HG03159 (cell line): ENCODE measurements at regions not wholly inside any gene's neighbourhood (a gene's known extent, or its start where the extent isn't known, plus 50 kb on each side); places are given as distances from the start of the nearest gene placed in this dataset.

Experiments
- ATAC-seq: cut with Tn5 transposase; IDR thresholded peaks from one replicate; pipeline ENCODE4 v1.9.1; 2021; ENCODE audit warnings: mild to moderate bottlenecking, moderate library complexity; ENCODE audit not compliant: unreplicated experiment

DNA sequence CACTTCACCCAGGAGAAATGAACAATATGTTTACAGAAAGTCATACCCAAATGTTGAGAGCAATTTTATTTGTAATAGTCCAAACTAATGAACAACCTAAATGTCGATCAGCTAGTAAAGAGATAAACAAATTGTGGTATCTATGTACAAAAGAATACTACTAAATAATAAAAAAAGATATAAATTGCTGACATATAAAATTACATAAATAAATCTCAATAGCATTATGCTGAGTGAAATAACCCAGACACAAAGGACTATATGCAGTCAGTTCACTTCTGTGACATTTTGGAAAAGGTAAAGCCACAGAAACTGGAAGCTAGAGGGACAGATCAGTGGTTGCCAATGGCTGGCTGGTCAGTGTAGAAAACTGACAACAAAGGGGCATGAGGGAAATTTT lies 346.0 kb upstream of the PCDH20 start:
- no peak for ATAC-seq

DNA sequence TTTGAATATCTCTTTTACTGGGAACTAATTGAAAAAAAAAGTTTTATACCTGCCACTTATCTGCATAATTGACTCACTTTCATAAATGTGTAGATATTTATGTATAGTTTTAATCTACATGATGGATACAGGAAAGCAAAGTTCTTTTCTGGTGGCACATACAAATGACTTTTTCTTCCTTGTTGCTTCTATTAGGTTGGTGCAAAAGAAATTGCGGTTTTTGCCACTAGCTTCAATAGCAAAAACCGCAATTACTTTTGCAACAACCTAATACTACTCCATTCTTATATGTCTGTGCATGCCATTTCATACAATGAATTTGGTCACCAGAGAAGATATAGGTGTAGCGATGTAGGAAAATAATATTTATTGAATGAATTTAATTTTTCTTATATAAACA lies 344.5 kb upstream of the PCDH20 start:
- ATAC-seq = no peak

DNA sequence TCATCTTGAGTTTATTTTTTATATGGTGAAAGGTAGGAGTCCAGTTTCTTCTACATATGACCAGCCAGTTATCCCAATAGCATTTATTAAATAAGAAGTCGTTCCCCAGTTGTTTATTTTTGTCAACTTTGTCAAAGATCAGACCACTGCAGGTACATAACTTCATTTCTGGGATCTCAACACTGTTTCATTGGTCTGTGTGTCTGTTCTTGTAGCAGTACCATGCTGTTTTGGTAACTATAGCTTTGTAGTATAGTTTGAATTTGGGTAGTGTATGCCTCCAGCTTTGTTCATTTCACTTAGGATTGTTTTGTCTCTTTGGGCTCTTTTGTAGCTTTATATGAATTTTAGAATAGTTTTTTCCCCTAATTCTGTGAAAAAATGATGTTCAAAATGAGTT lies 340.4 kb upstream of the PCDH20 start:
- ATAC-seq = no peak

DNA sequence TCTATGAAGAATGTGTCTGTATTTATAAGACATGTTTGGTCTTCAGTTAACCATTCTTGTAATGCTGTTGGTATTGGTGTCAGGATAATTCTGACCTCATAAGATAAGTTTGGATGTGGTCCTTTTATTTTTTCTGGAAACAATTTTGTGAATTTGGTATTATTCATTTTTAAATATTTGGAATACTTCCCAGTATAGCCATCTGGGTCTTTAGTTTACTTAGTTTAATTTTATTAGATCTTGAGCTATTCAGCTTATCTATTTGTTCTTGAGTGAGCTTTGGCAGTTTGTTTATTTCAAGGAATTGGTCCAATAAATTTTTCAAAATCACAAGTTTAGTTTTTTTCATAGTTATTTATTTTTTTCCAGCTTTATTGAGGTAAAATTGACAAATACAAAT lies 335.4 kb upstream of the PCDH20 start:
- no peak for ATAC-seq

DNA sequence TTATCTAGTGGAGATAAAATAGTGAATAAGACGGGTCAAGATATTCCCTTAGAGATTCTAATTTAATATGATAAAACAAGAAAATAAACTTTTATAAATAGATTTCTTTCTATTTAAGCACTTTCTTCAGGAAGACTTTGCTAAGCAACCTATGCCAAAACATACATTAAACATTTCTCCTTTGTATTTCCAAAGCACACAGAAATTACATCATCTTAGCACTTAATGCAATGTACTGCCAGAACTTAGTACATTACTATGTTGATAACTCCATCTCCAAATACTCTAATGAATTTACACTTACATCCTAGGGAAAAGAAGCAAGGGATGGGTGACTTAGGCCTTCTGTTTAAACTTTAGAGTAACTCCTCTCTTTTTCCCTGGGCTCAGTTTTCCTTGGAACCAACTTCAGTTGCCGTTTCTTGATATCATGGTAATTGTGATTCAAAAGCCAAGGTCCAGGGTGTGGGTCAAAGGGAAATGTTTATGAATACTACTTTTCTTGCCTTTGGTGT lies 322.6 kb upstream of the PCDH20 start:
- no peak for ATAC-seq

DNA sequence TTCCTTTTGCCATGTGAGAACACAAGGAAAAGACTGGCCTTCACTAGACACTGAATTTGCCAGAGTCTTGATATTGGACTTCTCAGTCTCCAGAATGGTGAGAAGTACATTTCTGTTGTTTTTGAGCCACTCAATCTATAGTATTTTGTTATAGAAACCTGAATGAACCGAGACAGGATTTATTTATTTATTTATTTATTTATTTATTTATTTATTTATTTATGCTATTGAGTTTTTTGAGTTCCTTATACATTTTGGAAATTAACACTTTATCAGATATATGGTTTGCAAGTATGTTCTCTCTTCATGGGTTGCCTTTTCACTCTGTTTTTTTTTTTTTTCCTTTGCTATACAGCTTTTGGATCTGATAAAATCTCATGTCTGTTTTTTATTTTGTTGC lies 319.0 kb upstream of the PCDH20 start:
- no peak for ATAC-seq

DNA sequence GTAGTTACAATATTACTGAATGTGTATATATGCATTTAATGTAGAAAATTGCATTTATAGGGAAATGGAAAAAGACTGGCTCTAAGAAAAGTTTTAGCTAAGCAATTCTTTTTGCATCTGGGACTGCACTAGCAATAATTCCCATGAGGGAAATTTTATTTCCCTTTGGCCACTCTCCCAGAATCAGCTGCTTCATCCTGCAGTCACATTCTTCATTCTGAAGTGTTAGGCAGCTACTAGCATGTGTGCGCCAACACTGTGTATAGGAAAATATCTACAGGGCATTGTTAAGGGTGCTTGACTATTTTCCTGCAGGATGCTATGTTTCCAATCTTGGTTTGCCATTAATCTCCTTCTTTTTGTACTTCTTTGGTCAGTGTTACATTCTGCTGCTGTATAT lies 312.8 kb upstream of the PCDH20 start:
- no peak for ATAC-seq

DNA sequence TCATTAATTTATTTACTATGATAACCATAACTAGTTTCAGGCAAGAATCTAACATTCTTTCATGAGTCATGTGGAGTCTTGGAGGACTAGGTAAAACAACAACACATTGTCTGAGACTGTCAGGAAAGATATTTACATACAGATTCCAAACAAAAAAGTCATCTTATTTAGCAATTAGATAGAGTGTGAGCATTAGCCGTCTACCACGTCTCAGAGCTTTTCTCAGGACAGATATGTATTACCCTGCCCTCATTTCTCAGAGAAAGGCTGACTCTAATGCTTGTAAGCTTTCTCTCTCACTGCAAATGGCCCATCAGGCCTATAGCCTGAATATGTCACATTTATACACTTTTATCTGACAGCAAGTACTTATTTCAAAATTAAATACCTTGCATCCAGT lies 312.1 kb upstream of the PCDH20 start:
- ATAC-seq = no peak

DNA sequence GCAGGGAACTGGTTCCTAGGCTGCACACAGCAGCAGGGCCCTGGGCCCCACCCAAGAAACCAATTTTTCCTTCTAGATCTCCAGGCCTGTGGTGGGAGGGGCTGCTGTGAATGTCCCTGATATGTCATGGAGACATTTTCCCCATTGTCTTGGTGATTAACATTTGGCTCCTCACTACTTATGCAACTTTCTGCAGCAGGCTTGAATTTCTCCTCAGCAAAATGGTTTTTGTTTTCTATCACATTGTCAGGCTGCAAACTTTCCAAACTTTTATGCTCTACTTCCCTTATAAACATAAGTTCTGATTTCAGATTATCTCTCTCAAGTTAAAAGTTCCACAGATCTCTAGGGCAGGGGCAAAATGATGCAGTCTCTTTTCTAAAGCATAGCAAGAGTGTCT lies 310.2 kb upstream of the PCDH20 start:
- ATAC-seq = no peak

DNA sequence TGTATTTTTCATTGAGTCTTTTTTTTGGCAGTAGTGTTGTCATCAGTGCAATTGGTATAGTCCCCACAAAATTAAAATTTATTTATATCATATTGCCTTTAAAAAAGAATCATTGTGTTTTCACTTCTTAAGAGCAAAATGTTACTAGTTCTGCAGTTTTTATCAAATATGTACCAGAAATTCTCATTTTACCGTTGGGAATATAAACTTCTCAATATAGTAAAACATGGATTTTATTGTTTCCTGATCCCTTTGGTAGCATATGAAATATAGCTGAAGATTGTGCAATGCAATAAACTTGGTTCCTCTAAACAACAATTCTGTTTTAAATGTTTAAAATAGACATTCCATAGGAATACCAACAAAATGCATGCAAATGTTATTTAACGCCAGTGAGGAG lies 306.5 kb upstream of the PCDH20 start:
- ATAC-seq = no peak

DNA sequence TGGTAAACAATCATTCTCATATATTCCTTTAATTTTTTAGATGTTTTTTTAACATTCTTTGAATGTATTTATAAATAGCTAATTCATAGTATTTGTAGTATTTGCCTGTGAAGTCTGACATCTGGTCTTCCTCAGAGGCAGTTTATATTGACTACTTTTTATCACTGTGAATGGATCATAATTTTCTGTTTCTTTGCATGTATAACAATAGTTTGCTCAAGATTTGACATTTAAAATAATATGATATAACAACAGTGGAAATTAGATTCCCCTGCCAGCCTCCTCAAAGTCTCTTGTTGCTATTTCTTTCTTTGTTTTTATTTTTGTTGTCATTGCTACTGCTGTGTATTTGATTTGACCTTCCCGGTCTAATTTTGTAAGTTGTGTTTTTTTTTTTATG lies 297.0 kb upstream of the PCDH20 start:
- no peak for ATAC-seq

DNA sequence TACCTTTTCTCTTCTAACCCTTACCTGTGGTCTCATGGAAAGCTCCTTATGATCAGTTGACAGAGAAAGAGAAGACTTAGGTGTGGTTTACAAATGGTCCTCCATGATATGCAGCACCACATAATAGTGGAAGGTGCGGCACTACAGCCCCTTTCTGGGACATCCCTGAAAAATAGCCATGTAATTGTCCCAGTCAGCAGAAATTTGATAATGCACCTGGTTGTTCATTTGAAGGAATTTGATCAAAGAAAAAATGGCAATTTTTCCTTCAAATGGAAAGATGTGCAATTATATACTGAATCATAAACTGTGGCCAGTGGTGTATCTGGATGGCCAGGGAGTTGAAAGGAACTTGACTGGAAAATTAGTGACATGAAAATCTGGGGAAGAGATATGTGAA lies 293.6 kb upstream of the PCDH20 start:
- ATAC-seq = no peak

DNA sequence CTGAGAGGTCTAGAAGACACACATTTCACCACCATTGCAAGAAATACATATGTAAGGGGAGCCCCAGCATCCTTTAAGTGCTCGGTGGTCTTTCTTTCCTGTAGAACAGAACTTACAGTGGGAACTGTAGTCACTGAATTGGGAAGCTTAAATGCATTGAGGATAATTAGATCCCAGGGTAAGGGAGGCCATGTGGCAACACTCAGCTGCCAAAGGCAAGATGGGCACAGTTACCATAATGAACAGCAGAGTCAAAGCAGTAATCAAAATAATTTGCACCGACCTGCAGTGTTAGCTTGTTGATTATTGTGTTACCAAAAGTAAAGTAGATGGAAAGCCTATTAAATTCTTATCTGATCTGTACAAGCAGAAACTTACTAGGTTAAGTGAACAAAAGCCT lies 291.2 kb upstream of the PCDH20 start:
- ATAC-seq = no peak

DNA sequence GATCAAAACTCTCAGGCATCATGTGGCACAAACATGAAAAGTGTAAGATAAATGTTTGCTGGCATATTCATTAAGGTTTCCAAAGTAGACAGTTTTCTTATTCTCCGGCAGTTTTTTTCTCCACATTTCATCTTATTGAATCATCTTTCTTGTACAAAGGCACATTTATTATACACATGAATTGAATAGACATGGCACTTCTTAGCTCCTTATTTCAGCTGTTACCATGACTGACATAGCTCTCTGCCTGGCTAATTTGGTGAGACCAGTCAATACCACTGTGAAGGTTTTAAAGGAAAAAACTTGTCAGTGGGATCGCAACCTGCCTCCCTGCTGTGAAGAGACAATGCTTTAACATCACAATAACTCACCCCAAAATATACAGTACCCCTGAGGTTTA lies 285.0 kb upstream of the PCDH20 start:
- ATAC-seq = no peak

DNA sequence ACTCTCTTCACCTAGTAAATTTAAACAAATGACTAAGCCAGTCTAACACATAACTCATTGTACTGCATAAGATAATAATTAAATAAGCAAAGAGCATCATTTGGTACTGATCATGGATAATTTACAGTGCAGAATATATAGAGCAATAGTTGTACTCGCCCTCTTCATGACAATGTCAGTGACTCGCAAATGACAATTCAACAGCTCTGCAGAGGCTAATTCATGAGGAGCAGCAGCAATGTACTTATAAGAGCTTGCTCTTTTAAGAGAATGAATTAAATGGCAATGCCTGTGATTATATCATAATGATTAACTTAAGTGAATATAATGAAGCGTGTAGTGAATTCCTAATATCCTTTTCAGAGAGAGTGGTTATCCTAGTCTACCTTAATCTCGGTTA lies 284.5 kb upstream of the PCDH20 start:
- ATAC-seq = no peak

DNA sequence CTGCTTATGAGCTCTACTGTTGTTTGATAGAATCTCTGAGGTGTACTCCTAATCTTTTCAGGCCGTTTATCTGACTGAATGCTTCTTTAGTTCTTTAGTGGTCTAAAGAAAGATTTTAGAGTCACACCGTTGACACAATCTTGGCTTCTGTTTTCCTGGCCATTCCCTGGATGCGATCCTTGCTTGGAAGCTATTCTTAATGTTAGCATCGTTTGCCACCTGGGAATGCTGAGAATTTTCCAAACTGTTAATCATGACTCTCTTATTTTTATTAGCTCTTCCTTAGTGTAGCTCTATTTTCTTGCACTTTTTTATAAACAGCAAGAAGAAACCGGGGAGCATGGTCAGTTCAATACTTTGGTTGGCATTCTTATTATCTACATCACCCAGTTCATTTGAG lies 281.0 kb upstream of the PCDH20 start:
- no peak for ATAC-seq

DNA sequence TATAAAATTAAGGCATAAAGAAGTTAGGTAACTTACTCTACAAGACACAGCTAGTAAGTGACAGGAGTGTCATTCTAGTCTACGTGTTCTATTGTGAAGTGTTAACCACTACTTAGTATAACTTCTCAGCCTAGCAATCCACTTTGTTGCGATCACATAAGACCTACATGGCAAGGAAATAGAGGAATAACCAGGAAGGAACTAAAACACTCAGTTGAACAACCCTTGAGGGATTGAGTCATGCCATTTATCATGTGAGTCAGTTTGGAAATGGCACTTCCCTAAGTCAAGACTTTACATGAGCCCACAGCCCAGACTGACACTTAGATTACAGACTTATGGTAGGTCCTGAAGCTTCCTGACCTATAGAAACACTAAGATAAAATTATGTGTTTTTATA lies 279.5 kb upstream of the PCDH20 start:
- no peak for ATAC-seq

DNA sequence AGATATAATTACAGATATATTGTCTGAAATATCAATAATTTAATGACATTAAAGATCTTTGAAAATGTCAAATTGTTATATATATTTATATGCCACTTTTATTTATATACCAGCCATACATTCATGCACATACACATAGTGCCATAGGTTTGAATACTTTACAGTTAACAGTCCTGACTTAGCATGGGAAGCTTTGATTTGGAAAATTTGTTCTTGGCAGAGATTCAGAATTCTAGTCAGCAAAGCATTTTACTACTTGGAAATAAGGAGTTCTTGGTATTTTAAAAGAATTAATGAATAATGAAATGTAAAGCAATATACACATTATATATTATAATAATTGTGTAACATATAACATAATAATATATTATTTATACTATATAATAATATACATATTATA lies 277.0 kb upstream of the PCDH20 start:
- no peak for ATAC-seq

DNA sequence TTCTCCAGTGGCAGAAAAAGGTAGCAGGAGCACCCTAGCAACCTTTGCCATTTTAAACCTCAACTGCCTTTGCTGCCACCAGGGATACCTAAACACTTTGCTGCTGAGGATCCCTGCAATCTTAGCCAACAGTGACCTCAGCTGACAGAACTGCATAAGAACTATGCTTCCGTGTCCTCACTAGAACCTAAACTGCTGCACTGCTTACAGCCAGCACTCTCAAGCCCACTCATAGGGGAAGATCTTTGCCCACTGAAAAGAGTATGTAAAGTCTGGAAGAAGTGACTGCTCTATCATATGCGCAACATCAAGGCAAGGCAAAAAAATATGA lies 270.0 kb upstream of the PCDH20 start:
- no peak for ATAC-seq

DNA sequence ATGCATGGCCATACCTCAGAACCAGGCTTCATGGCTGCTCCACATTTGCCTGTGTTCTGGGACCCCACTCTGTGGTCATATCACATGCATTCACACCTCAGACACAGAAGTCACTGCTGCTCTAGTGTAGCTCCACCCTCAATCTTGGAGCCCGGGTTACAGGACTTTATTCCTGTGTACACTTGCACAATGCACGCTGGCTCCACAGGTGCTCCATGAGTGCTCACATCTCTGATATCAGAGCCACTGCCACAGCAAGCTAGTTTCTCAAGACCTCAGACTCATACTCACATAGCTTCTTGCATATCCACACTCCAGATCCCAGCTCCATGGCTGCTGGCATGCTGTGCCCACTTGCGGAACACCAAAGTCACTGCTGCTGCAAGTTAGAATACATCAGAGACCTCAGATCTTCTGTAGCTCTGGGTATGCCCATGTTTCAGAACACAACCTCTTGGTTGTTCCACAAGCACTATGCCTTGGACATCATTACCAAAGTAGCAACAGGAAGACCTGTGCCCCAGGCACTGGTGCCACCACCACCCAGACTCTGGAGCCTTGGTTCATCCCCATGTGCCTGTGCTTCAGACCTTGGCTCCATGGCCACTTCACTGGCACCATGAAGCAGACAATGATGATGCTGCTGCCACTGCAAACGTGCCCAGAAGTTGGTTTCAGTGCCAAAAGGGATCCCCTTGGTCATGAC lies 269.5 kb upstream of the PCDH20 start:
- no peak for ATAC-seq

DNA sequence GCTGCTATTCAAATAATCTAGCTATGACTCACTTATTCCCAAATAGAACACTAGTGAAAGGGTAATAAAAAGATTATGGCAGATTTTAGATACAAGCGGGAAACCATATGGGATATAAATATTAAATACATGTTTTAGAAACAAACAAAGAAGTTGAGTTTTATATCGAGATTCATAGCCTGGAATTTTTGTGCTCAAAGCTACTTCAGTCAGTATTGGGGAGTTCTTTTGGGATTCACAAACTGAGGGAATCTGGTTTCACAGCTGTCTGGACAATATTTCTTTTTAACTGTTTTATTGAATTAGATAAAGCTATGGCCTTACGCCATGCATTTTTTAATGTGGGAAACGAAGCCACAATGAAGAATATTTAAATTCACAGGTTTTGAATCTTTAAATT lies 257.1 kb upstream of the PCDH20 start:
- ATAC-seq = no peak

DNA sequence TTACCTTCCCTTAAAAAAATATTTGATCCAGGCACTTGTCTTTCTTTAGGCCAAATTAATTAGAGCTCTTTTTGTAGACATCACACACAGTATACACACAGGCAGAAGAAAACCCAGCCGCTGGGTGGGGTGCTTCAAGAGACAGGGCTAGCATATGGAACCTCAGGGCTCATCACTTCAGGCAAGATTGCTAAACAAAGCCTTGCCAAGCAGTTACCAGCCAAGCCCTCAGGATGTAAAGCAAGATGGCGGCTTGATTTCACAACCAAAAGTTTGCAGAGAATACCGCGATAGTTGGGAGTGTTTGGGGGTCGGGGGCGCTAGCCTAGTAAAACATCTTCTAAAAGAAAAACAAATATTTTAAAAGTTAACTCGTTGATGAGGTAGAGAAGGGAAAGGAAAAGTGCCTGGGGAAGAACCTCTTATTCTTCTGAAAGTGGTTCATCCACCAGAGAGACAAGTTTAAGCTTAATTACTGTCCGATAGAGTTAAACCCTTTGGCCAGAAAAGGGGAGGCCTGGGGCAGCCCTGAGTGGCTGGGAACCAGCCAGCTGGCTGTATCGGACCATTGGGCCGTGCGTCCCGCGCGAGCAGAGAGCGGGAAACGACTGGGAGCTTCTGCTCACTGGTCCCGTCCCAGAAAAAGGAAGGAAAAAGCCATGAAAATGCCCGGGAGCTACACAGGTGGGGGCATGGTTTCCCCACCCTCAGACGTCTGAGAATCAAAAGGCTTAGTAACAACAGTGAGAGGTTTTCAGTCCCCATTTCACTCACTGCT lies 254.9 kb upstream of the PCDH20 start:
- no peak for ATAC-seq
